ENCODE measurements at regions not wholly inside any gene's neighbourhood (a gene's known extent, or its start where the extent isn't known, plus 50 kb on each side); places are given as distances from the start of the nearest gene placed in this dataset.

DNA sequence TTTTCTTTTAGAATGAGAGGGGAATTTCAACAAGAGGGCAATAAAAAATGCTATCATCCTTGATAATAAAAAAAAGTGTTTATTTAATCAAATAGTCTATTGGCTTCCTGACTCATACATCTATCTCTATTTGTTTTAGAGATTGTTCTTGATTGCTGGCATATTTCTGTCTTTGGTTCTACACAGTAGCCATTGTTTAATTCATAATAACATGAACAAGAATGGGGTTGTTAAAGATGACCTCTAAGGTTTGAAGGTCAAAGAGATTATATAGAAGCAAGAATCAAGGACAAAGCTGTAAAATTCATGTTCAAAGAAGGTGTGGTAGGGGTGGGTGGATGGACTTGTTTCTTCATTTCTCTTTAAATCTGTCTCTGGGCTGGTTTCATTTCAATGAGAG lies 166.0 kb upstream of the KLF12 start:
- TF ChIP-seq POLR2A (IDR thresholded peaks at IDR 0.05; ENCODE audit: low read depth, low read length) (no peak), POLR2AphosphoS5 (IDR thresholded peaks at IDR 0.05; ENCODE audit: low read depth, low read length) (no peak), TAF1 (IDR thresholded peaks at IDR 0.05; ENCODE audit: borderline replicate concordance, low read depth, low read length) (no peak)

All from GM12892 (cell line).